Stimulated activated CD4-positive, alpha-beta T cell treated with anti-CD3 and anti-CD28 coated beads, Interleukin-2, amount 100 ng/mL, for 4 hours (primary cell): ENCODE measurements at regions not wholly inside any gene's neighbourhood (a gene's known extent, or its start where the extent isn't known, plus 50 kb on each side); places are given as distances from the start of the nearest gene placed in this dataset.

Experiments used
- DNase-seq: peaks from one replicate; pipeline ENCODE4 v3.0.0-alpha.2; 2020; ENCODE audit warnings: low read depth

- no peak for DNase-seq
Observed at GRCh38 chr10:84047258-84048010, 91.9 kb upstream of the GHITM start.

- no peak for DNase-seq
Observed at GRCh38 chr10:84049645-84050011, 89.7 kb upstream of the GHITM start.

GRCh38 chr10:84053626-84054025 is 85.7 kb upstream of the GHITM start:
- DNase-seq = no peak

DNA sequence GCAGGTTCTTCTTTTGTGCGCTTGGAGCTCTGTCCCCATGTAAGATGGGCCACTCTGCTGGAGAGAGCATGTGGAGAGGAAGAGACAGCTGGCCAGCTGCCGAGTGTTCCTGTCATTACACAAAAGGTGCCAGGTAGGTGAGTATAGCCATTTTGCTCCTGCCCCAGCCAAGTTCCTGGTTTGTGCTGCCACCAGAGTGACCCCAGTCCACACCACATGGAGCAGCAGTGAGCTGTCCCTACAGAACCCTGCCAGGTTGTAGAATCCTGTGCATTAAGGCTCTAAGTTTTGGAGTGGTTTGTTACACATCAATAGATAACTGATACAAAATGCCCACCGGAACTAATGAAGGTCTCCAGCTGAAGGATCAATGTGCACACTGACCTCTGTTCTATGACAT is 84.6 kb upstream of the GHITM start:
- no peak for DNase-seq

GRCh38 chr10:84059526-84059925 is 79.8 kb upstream of the GHITM start:
- DNase-seq = no peak

- DNase-seq = no peak
Observed at GRCh38 chr10:84063440-84063839, 75.9 kb upstream of the GHITM start.

GRCh38 chr10:84065804-84066601 is 73.3 kb upstream of the GHITM start:
- DNase-seq = no peak

- no peak for DNase-seq
Observed at GRCh38 chr10:84074521-84074920, 64.8 kb upstream of the GHITM start.

DNA sequence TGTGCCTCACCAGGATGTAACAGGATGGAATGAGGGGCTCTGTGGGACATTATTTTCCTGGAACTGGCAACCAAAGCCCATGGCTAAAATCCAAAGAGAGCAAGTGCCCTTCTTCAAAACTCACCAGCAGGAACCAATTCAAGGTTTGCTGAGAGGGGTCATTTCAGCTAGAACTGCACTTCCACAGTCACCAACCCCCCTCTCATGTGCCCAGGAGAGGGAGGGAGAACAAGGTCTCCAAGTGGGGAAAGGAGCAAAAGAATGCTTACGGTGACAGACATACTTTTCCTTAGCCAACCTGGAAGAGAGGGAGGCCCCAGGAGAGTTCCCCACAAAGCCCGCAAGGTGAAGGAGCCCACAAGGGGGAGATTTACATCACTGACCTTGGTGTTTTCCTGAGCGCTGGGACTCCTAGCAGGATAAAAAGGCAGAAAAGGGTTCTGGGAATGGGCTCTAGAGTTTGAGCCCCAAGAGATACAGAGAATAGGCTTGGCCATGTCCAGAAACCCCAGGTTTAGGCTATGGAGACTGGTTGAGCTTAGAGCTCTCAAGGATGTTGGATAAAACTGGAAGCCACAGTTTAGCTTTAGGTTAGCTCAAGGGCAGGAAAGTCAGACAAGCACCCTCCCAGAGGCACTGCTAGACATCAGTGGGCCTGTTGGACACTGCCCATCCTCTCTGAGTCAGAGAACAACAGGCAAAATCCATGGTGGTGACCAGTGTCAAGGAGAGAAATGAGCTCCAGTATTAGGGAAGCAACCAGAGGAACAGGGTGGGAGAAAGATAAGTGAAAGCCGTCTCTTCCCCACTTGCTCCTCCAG is 63.9 kb upstream of the GHITM start:
- no peak for DNase-seq

DNA sequence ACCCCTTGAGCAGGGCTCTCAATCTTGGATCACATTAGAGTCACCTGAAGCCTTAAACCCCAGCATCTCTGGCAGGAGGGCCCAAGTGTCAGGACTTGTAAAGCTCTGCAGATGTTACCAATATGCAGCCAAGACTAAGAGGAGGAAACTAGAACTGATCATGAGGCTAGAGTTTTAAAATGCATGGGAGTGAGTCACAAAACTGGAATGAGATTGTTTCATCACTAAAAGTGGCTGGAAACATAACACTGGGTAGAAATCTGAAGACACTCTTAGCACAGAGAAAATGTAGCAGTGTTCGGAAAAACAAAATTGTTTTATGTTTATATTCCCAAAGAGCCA is 63.3 kb upstream of the GHITM start:
- no peak for DNase-seq

DNA sequence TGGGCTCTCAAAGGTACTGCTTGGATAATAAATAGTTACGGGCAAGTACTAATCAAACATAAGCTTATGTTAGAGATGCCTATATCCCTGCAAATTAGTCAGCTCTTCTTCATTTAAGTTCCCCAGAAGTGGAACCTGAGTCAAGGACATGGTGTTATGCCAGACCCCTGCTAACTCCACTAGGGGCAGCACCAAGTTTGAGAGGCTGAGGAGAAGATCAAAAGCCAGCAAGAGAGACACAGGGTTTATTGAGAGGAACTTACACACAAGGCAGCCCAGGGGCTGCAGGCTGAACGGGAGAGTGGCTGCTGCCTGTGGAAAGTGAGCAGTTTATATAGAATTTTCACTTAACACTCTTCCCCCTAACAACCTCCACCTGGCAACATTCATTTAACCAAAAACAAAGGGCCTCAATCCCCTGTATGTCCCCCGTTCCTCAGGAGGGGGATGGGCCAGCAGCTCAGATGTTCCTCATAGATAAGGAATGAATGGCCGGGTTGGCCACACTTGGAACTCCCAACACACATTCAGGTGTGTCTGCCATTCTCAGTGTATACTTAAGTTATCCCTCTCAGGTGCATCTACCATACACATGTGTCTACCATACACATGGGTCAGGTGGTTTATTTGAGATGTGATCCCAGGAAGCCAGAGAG is 62.6 kb upstream of the GHITM start:
- DNase-seq = no peak

DNA sequence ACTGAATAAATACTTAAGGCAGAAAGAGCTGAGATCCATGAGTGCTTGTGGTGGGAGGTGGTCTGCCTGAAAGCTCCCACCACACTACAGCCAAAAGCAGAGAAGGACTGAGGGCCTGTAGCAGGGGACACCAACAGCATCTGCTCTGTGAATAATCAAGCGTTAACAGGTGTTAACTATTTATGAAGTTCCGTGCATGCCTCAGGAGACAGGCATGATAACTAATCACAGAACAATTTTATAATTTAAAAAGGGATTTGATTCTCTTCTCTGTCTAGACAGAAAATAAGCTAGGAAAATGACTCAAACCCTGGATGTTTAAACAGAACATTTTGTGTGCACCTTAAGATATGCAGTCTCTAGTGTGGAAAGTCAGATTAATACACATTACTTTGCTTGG is 61.5 kb upstream of the GHITM start:
- no peak for DNase-seq

- DNase-seq = no peak
Observed at GRCh38 chr10:84078771-84079170, 60.5 kb upstream of the GHITM start.

- DNase-seq = no peak
Observed at GRCh38 chr10:84084342-84084741, 55.0 kb upstream of the GHITM start.

GRCh38 chr10:84087202-84087601 is 52.1 kb upstream of the GHITM start:
- DNase-seq = no peak

GRCh38 chr10:84088626-84089025 is 50.7 kb upstream of the GHITM start:
- DNase-seq = no peak

GRCh38 chr10:84089162-84089561 is 50.1 kb upstream of the GHITM start:
- no peak for DNase-seq
